Astrocyte (in vitro differentiated cells and primary cell): ENCODE measurements at regions not wholly inside any gene's neighbourhood (a gene's known extent, or its start where the extent isn't known, plus 50 kb on each side); places are given as distances from the start of the nearest gene placed in this dataset.

Experiments
- EZH2 ChIP-seq: IDR thresholded peaks from 2 replicates; pipeline ENCODE4 v1.6.1; 2012; ENCODE audit warnings: mild to moderate bottlenecking, low read length, inconsistent platforms; ENCODE audit not compliant: insufficient read depth
- TF ChIP-seq, protein P1 (sequence below): IDR thresholded peaks from 2 replicates; pipeline ENCODE4 v1.5.1; 2011; ENCODE audit warnings: low read depth, mild to moderate bottlenecking, inconsistent platforms, low read length, moderate library complexity; ENCODE audit not compliant: insufficient read depth

DNA sequence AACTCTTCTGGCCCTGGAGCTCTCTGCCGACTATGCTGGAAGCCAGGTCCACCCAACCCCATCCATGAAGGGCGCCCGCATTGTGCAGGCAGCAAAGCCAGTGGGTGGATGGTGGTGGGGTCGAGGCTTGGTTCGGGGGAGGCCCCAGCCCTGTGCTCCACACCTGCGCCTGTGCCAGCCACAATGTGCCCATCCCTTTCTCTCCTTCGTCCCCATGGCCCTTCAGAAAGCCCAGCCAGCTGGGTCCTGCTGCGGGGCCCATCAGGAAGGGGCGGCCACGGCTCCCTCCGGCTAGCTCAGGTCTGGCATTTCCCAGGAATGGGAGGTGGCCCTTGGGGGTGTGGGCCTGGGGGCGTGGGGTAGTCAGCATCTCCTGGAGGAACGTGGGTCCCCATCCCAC lies 91.6 kb downstream of the HMX1 start:
- TF ChIP-seq, protein P1, sequence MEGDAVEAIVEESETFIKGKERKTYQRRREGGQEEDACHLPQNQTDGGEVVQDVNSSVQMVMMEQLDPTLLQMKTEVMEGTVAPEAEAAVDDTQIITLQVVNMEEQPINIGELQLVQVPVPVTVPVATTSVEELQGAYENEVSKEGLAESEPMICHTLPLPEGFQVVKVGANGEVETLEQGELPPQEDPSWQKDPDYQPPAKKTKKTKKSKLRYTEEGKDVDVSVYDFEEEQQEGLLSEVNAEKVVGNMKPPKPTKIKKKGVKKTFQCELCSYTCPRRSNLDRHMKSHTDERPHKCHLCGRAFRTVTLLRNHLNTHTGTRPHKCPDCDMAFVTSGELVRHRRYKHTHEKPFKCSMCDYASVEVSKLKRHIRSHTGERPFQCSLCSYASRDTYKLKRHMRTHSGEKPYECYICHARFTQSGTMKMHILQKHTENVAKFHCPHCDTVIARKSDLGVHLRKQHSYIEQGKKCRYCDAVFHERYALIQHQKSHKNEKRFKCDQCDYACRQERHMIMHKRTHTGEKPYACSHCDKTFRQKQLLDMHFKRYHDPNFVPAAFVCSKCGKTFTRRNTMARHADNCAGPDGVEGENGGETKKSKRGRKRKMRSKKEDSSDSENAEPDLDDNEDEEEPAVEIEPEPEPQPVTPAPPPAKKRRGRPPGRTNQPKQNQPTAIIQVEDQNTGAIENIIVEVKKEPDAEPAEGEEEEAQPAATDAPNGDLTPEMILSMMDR, result no peak
- no peak for TF ChIP-seq EZH2
